ENCODE measurements at regions not wholly inside any gene's neighbourhood (a gene's known extent, or its start where the extent isn't known, plus 50 kb on each side); places are given as distances from the start of the nearest gene placed in this dataset.

DNA sequence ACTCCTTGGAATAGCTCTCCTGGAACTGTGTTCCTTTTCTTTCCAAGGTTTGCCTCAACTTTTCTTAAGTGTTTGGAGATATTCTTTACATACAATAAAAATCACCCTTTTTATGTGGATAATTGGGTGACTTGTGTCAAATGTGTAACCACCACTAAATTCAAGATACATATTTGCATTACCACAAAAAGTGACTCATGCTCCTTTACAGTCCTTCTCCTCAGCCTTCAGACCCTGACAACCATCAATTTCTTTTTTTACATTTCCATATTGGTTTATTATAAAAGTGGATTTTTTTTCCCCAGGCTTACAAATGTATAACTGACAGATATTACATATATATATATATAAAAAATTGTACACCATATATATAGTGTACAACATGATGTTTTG is 372.0 kb upstream of the KCNN2 start:
- Histone ChIP-seq H2BK5ac (ENCODE audit: insufficient read length, low read length) (no peak overlapping the region), H3K23me2 (ENCODE audit: insufficient read length, low read depth, low read length, poor library complexity, severe bottlenecking) (no peaks in the 10 kb centered on the region), H4K5ac (ENCODE audit: insufficient read length, low read depth, low read length) (no peak overlapping the region), H2BK12ac (ENCODE audit: insufficient read length, low read depth, low read length) (no peak overlapping the region), H2BK20ac (ENCODE audit: low read depth, low read length, poor library complexity, severe bottlenecking) (no peak overlapping the region), H2AFZ (ENCODE audit: low read length) (no peak overlapping the region), H3K9me3 (ENCODE audit: control insufficient read depth, low read depth, low read length) (no peaks in the 10 kb centered on the region), H3K4me2 (ENCODE audit: insufficient read depth, insufficient read length, low read length) (no peak overlapping the region), H3K27me3 (ENCODE audit: insufficient read depth, low read length) (no peaks in the 10 kb centered on the region), H2AK5ac (ENCODE audit: insufficient read length, low read length) (no peak overlapping the region), H3K79me2 (ENCODE audit: insufficient read depth, low read length) (no peaks in the 10 kb centered on the region), H3K9ac (ENCODE audit: extremely low read depth, insufficient read length, low read length) (no peak overlapping the region), H4K20me1 (ENCODE audit: control insufficient read depth, insufficient read depth, insufficient read length) (no peaks in the 10 kb centered on the region), H3K27ac (ENCODE audit: insufficient read length, low read depth, low read length) (no peak overlapping the region), H2BK120ac (ENCODE audit: low read depth, low read length, poor library complexity, severe bottlenecking) (no peak overlapping the region), H3K14ac (ENCODE audit: insufficient read depth, low read length) (no peak overlapping the region), H3K79me1 (ENCODE audit: insufficient read depth, low read depth, low read length, poor library complexity, severe bottlenecking) (no peaks in the 10 kb centered on the region), H3T11ph (ENCODE audit: low read length) (no peak overlapping the region), H4K8ac (replicated peaks; ENCODE audit: insufficient read length, low read depth, low read length) (no peak overlapping the region), H3K23ac (ENCODE audit: insufficient read length, low read depth, low read length) (no peak overlapping the region), H3K4me1 (ENCODE audit: insufficient read depth, low read length) (no peaks in the 10 kb centered on the region), H4K91ac (ENCODE audit: insufficient read length, low read depth, low read length) (no peak overlapping the region), H3K18ac (ENCODE audit: insufficient read length, low read depth, low read length) (no peak overlapping the region), H3K56ac (ENCODE audit: insufficient read length, low read depth, low read length) (no peak overlapping the region), H2BK15ac (ENCODE audit: low read depth, low read length) (no peak overlapping the region), H3K4ac (ENCODE audit: low read depth, low read length) (no peak overlapping the region)
- H3K9me3 Mint-ChIP-seq, result no peaks in the 10 kb centered on the region
- no peaks in the 10 kb centered on the region for H3K4me1 Mint-ChIP-seq
- no peaks in the 10 kb centered on the region for H3K36me3 Mint-ChIP-seq (ENCODE audit: insufficient read depth in 1 of 3, low read depth in 3 of 3)
- TF ChIP-seq, protein P1, sequence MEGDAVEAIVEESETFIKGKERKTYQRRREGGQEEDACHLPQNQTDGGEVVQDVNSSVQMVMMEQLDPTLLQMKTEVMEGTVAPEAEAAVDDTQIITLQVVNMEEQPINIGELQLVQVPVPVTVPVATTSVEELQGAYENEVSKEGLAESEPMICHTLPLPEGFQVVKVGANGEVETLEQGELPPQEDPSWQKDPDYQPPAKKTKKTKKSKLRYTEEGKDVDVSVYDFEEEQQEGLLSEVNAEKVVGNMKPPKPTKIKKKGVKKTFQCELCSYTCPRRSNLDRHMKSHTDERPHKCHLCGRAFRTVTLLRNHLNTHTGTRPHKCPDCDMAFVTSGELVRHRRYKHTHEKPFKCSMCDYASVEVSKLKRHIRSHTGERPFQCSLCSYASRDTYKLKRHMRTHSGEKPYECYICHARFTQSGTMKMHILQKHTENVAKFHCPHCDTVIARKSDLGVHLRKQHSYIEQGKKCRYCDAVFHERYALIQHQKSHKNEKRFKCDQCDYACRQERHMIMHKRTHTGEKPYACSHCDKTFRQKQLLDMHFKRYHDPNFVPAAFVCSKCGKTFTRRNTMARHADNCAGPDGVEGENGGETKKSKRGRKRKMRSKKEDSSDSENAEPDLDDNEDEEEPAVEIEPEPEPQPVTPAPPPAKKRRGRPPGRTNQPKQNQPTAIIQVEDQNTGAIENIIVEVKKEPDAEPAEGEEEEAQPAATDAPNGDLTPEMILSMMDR (conservative IDR thresholded peaks at IDR 0.05), result no peak
- no peaks in the 10 kb centered on the region for H3K27me3 Mint-ChIP-seq (ENCODE audit: low read depth)
- H3K27ac Mint-ChIP-seq, result no peak overlapping the region
- DNase-seq, result no peak
- no peak overlapping the region for H3K4me3 Mint-ChIP-seq
